Body of pancreas (tissue), 4 donors: ENCODE measurements at regions not wholly inside any gene's neighbourhood (a gene's known extent, or its start where the extent isn't known, plus 50 kb on each side); places are given as distances from the start of the nearest gene placed in this dataset.

Experiments
- ATAC-seq: fragments of 150-250 bp; one replicate; pipeline ENCODE4 v1.9.1; 2016
- DNase-seq, 4 donors: peaks; one replicate each; pipeline ENCODE4 v3.0.0-alpha.2; 2019
- H3K27ac ChIP-seq, 4 donors: fragments of 200-600 bp; sonication (generic); 1 replicate in 3 of 4; 2 replicates in 1 of 4; pipeline versions ENCODE4 v1.5.1 to v1.6.1; 2016 to 2019; ENCODE audit warnings: mild to moderate bottlenecking in 1 of 4, mixed read lengths in 1 of 4, moderate library complexity in 1 of 4
- H3K27me3 ChIP-seq, 2 donors: fragments of 200-600 bp; sonication (generic); one replicate each; pipeline ENCODE4 v1.6.0; 2016; ENCODE audit warnings: mild to moderate bottlenecking in 1 of 2
- H3K36me3 ChIP-seq, 2 donors: fragments of 200-600 bp; sonication (generic); replicated peaks in 1 of 2; 2 replicates each; pipeline ENCODE4 v1.5.1; 2016; ENCODE audit warnings: low read depth in 2 of 2; ENCODE audit not compliant: insufficient read depth in 1 of 2
- H3K4me1 ChIP-seq: fragments of 200-600 bp; sonication (generic); one replicate; pipeline ENCODE4 v1.6.0; 2016
- H3K4me3 ChIP-seq, 2 donors: fragments of 200-600 bp; sonication (generic); 1 replicate in 1 of 2; 2 replicates in 1 of 2; pipeline ENCODE4 v1.5.1; 2016 to 2019
- H3K9me3 ChIP-seq, 3 donors: fragments of 200-600 bp; sonication (generic); 1 replicate in 2 of 3; 2 replicates in 1 of 3; pipeline ENCODE4 v1.5.1; 2016
- CTCF ChIP-seq, 7 experiments: fragments of 450-650 bp in 4 of 7; fragments of 200-600 bp in 3 of 7; sonication (generic) in 3 of 7; IDR thresholded peaks; one replicate each; pipeline ENCODE4 v1.5.1; 2016 to 2019; ENCODE audit warnings: antibody characterized with exemption in 7 of 7
- POLR2A ChIP-seq, 3 donors: fragments of 450-650 bp; IDR thresholded peaks; one replicate each; pipeline ENCODE4 v1.6.1; 2016; ENCODE audit warnings: antibody characterized with exemption in 3 of 3, mild to moderate bottlenecking in 2 of 3
- WGBS, 2 donors: methylation state at CpG; one replicate each; pipeline ENCODE4 v1.1.5; 2017; 5-methylcytosine and 5-hydroxymethylcytosine counted together
- intact Hi-C: fragments of 100-400 bp; cut with DNase I; formaldehyde crosslinking; loops from one replicate; pipeline ENCODE4 v1.15.1; 2023

- intact Hi-C loops = no loop called here
- Histone ChIP-seq H3K9me3 (no peaks in the 10 kb centered on the region), H3K27me3 (no peaks in the 10 kb centered on the region), H3K4me1 (no peaks in the 10 kb centered on the region), H3K27ac (no peak overlapping the region), H3K36me3 (no peaks in the 10 kb centered on the region), H3K4me3 (no peak overlapping the region)
- ATAC-seq = no peak
- DNase-seq = no peak
- TF ChIP-seq CTCF (IDR thresholded peaks at IDR 0.05) (no peak), POLR2A (IDR thresholded peaks at IDR 0.05) (no peak)
Observed at GRCh38 chrX:65610481-65610880, 57.0 kb upstream of the MSN start.

- intact Hi-C loops = no loop called here
- H3K36me3 ChIP-seq = no peaks in the 10 kb centered on the region
- no peaks in the 10 kb centered on the region for H3K9me3 ChIP-seq
- H3K4me3 ChIP-seq = no peak overlapping the region
- no peak for ATAC-seq
- no peak overlapping the region for H3K27ac ChIP-seq
- TF ChIP-seq CTCF (IDR thresholded peaks at IDR 0.05) (no peak), POLR2A (IDR thresholded peaks at IDR 0.05) (no peak)
- H3K27me3 ChIP-seq = no peaks in the 10 kb centered on the region
- no peaks in the 10 kb centered on the region for H3K4me1 ChIP-seq
- WGBS, 2 donors = 24 to 31% methylated on average over 3 of the region's 3 CpGs
- no peak for DNase-seq
Observed at GRCh38 chrX:65610040-65610439, 57.4 kb upstream of the MSN start.

GRCh38 chrX:65609237-65609636 is 58.2 kb upstream of the MSN start:
- no peak overlapping the region for H3K27ac ChIP-seq
- ATAC-seq = no peak

GRCh38 chrX:65608026-65608425 is 59.4 kb upstream of the MSN start:
- H3K4me1 ChIP-seq = no peaks in the 10 kb centered on the region
- H3K27ac ChIP-seq = no peak overlapping the region
- H3K36me3 ChIP-seq = no peaks in the 10 kb centered on the region
- no peaks in the 10 kb centered on the region for H3K27me3 ChIP-seq
- no peaks in the 10 kb centered on the region for H3K9me3 ChIP-seq
- intact Hi-C loops = no loop called here
- WGBS, 2 donors = 28 to 37% methylated on average over 3 of the region's 3 CpGs
- TF ChIP-seq CTCF (IDR thresholded peaks at IDR 0.05) = no peak
- TF ChIP-seq POLR2A (IDR thresholded peaks at IDR 0.05) = no peak
- no peak for ATAC-seq
- no peak for DNase-seq
- H3K4me3 ChIP-seq = no peak overlapping the region

More at GRCh38 chrX:65609237-65609636, 58.2 kb upstream of the MSN start:
- H3K27me3 ChIP-seq = no peaks in the 10 kb centered on the region
- no peaks in the 10 kb centered on the region for H3K9me3 ChIP-seq
- WGBS, 2 donors = 71 to 75% methylated on average over 4 of the region's 4 CpGs
- H3K4me3 ChIP-seq = no peak overlapping the region
- no peaks in the 10 kb centered on the region for H3K36me3 ChIP-seq
- no peak for DNase-seq
- intact Hi-C loops = no loop called here
- H3K4me1 ChIP-seq = no peaks in the 10 kb centered on the region
- no peak for TF ChIP-seq CTCF (IDR thresholded peaks at IDR 0.05)
- TF ChIP-seq POLR2A (IDR thresholded peaks at IDR 0.05) = no peak

GRCh38 chrX:65607070-65607742 is 60.2 kb upstream of the MSN start:
- no peak for TF ChIP-seq CTCF (IDR thresholded peaks at IDR 0.05)
- no peak for TF ChIP-seq POLR2A (IDR thresholded peaks at IDR 0.05)
- Histone ChIP-seq H3K36me3 (no peaks in the 10 kb centered on the region), H3K4me3 (no peak overlapping the region), H3K27ac (no peak overlapping the region), H3K4me1 (peaks cover 3% of the 10 kb centered on the region), H3K9me3 (no peaks in the 10 kb centered on the region), H3K27me3 (no peaks in the 10 kb centered on the region)
- DNase-seq = no peak
- ATAC-seq = no peak
- intact Hi-C loops = no loop called here
- 59 to 69% methylated on average over 3 of the region's 3 CpGs for WGBS, 2 donors
